ENCODE measurements at regions not wholly inside any gene's neighbourhood (a gene's known extent, or its start where the extent isn't known, plus 50 kb on each side); places are given as distances from the start of the nearest gene placed in this dataset.
"Not testable (repeated sequence)": the region's sequence is repeated elsewhere in the genome, so short reads cannot be mapped to it uniquely, and the experiment has no call there.

- no peak for DNase-seq
Measured at GRCh38 chr3:110629917-110630316, 441.7 kb upstream of the NECTIN3 start.

GRCh38 chr3:110644203-110644602, 427.4 kb upstream of the NECTIN3 start:
- no peak for DNase-seq

- no peak for DNase-seq
Measured at GRCh38 chr3:110646055-110646454, 425.6 kb upstream of the NECTIN3 start.

GRCh38 chr3:110646496-110646895, 425.1 kb upstream of the NECTIN3 start:
- DNase-seq, result no peak

GRCh38 chr3:110647586-110647985, 424.0 kb upstream of the NECTIN3 start:
- no peak for DNase-seq

GRCh38 chr3:110650741-110651140, 420.9 kb upstream of the NECTIN3 start:
- DNase-seq, result no peak

- DNase-seq, result no peak
Measured at GRCh38 chr3:110654843-110655502, 416.6 kb upstream of the NECTIN3 start.

- no peak for DNase-seq
Measured at GRCh38 chr3:110656394-110657025, 415.1 kb upstream of the NECTIN3 start.

- DNase-seq, result no peak
Measured at GRCh38 chr3:110664148-110664547, 407.5 kb upstream of the NECTIN3 start.

GRCh38 chr3:110666495-110666894, 405.1 kb upstream of the NECTIN3 start:
- no peak for DNase-seq

GRCh38 chr3:110667216-110667615, 404.4 kb upstream of the NECTIN3 start:
- no peak for DNase-seq

GRCh38 chr3:110670407-110670806, 401.2 kb upstream of the NECTIN3 start:
- DNase-seq, result no peak

GRCh38 chr3:110677506-110677905, 394.1 kb upstream of the NECTIN3 start:
- DNase-seq, result no peak

- DNase-seq, result no peak
Measured at GRCh38 chr3:110679285-110679684, 392.3 kb upstream of the NECTIN3 start.

- peak; percentile 7 for DNase-seq
Measured at GRCh38 chr3:110680450-110680849, 391.2 kb upstream of the NECTIN3 start.

- DNase-seq, result no peak
Measured at GRCh38 chr3:110684466-110684865, 387.1 kb upstream of the NECTIN3 start.

GRCh38 chr3:110685630-110686029, 386.0 kb upstream of the NECTIN3 start:
- no peak for DNase-seq

GRCh38 chr3:110686701-110687100, 384.9 kb upstream of the NECTIN3 start:
- DNase-seq, result no peak

GRCh38 chr3:110687138-110687537, 384.5 kb upstream of the NECTIN3 start:
- no peak for DNase-seq

- DNase-seq, result no peak
Measured at GRCh38 chr3:110697961-110698360, 373.7 kb upstream of the NECTIN3 start.

GRCh38 chr3:110704332-110704731, 367.3 kb upstream of the NECTIN3 start:
- DNase-seq, result not testable (repeated sequence)

- no peak for DNase-seq
Measured at GRCh38 chr3:110708156-110708555, 363.5 kb upstream of the NECTIN3 start.

- no peak for DNase-seq
Measured at GRCh38 chr3:110710156-110710555, 361.5 kb upstream of the NECTIN3 start.

- no peak for DNase-seq
Measured at GRCh38 chr3:110710603-110711002, 361.0 kb upstream of the NECTIN3 start.
